ENCODE measurements at regions not wholly inside any gene's neighbourhood (a gene's known extent, or its start where the extent isn't known, plus 50 kb on each side); places are given as distances from the start of the nearest gene placed in this dataset.
"Not testable (repeated sequence)": the region's sequence is repeated elsewhere in the genome, so short reads cannot be mapped to it uniquely, and the experiment has no call there.

- no peak for DNase-seq
Observed at GRCh38 chr2:122244598-122245229, 489.3 kb downstream of the TSN start.

GRCh38 chr2:122249673-122250072 lies 494.2 kb downstream of the TSN start:
- no peak for DNase-seq

GRCh38 chr2:122251158-122251557 lies 495.7 kb downstream of the TSN start:
- no peak for DNase-seq

GRCh38 chr2:122251566-122251965 lies 496.1 kb downstream of the TSN start:
- no peak for DNase-seq

- no peak for DNase-seq
Observed at GRCh38 chr2:122255924-122256323, 500.5 kb downstream of the TSN start.

GRCh38 chr2:122261911-122262310 lies 506.5 kb downstream of the TSN start:
- DNase-seq: no peak

GRCh38 chr2:122263746-122264145 lies 508.3 kb downstream of the TSN start:
- DNase-seq: no peak

- DNase-seq: no peak
Observed at GRCh38 chr2:122266636-122267035, 511.2 kb downstream of the TSN start.

GRCh38 chr2:122267947-122268346 lies 512.5 kb downstream of the TSN start:
- no peak for DNase-seq

GRCh38 chr2:122273785-122274419 lies 518.5 kb downstream of the TSN start:
- no peak for DNase-seq

GRCh38 chr2:122277956-122278355 lies 522.5 kb downstream of the TSN start:
- DNase-seq: no peak

GRCh38 chr2:122300758-122301157 lies 545.3 kb downstream of the TSN start:
- no peak for DNase-seq

- no peak for DNase-seq
Observed at GRCh38 chr2:122307763-122308162, 552.3 kb downstream of the TSN start.

- no peak for DNase-seq
Observed at GRCh38 chr2:122315306-122315705, 559.9 kb downstream of the TSN start.

GRCh38 chr2:122319539-122320132 lies 564.2 kb downstream of the TSN start:
- DNase-seq: no peak

GRCh38 chr2:122322815-122323214 lies 567.4 kb downstream of the TSN start:
- DNase-seq: no peak

GRCh38 chr2:122323927-122324326 lies 568.5 kb downstream of the TSN start:
- no peak for DNase-seq

GRCh38 chr2:122326471-122326870 lies 571.0 kb downstream of the TSN start:
- no peak for DNase-seq

GRCh38 chr2:122328816-122329215 lies 573.4 kb downstream of the TSN start:
- DNase-seq: no peak

- no peak for DNase-seq
Observed at GRCh38 chr2:122329278-122329677, 573.8 kb downstream of the TSN start.

- no peak for DNase-seq
Observed at GRCh38 chr2:122333932-122334331, 578.5 kb downstream of the TSN start.

GRCh38 chr2:122338000-122338399 lies 582.5 kb downstream of the TSN start:
- no peak for DNase-seq

- no peak for DNase-seq
Observed at GRCh38 chr2:122340246-122340645, 584.8 kb downstream of the TSN start.

GRCh38 chr2:122341007-122341406 lies 585.6 kb downstream of the TSN start:
- DNase-seq: no peak

- DNase-seq: not testable (repeated sequence)
Observed at GRCh38 chr2:122352151-122352550, 596.7 kb downstream of the TSN start.

Data from inflammatory macrophage treated with lipopolysaccharide for 1 hour (primary cell).